HS-27A (cell line): ENCODE measurements at regions not wholly inside any gene's neighbourhood (a gene's known extent, or its start where the extent isn't known, plus 50 kb on each side); places are given as distances from the start of the nearest gene placed in this dataset.
A peak's percentile ranks its signal among the peaks of the same experiment; 100 is the strongest.
"Not testable (repeated sequence)": the region's sequence is repeated elsewhere in the genome, so short reads cannot be mapped to it uniquely, and the experiment has no call there.

ENCODE experiments used
- DNase-seq: peaks from one replicate; pipeline ENCODE4 v3.0.0-alpha.2; 2012; ENCODE audit warnings: low read depth, missing footprints

- DNase-seq = no peak
These were observed 97.2 kb upstream of the METTL14 start for GRCh38 chr4:118587946-118588345.

GRCh38 chr4:118589471-118590055, 95.6 kb upstream of the METTL14 start:
- DNase-seq = no peak

GRCh38 chr4:118591339-118592046, 93.7 kb upstream of the METTL14 start:
- DNase-seq = peak; percentile 45

GRCh38 chr4:118592289-118592688, 92.9 kb upstream of the METTL14 start:
- not testable (repeated sequence) for DNase-seq

GRCh38 chr4:118595883-118596282, 89.3 kb upstream of the METTL14 start:
- DNase-seq = not testable (repeated sequence)

- not testable (repeated sequence) for DNase-seq
These were observed 60.1 kb upstream of the METTL14 start for GRCh38 chr4:118625097-118625496.

GRCh38 chr4:118629697-118630096, 55.5 kb upstream of the METTL14 start:
- peak; percentile 5 for DNase-seq

GRCh38 chr4:118630897-118631296, 54.3 kb upstream of the METTL14 start:
- DNase-seq = not testable (repeated sequence)

- not testable (repeated sequence) for DNase-seq
These were observed 53.7 kb upstream of the METTL14 start for GRCh38 chr4:118631321-118632050.

GRCh38 chr4:118633476-118633875, 51.7 kb upstream of the METTL14 start:
- DNase-seq = not testable (repeated sequence)

- not testable (repeated sequence) for DNase-seq
These were observed 50.9 kb upstream of the METTL14 start for GRCh38 chr4:118634126-118634875.
